KOPT-K1 (cell line): ENCODE measurements at regions not wholly inside any gene's neighbourhood (a gene's known extent, or its start where the extent isn't known, plus 50 kb on each side); places are given as distances from the start of the nearest gene placed in this dataset.

Source experiments
- H3K27ac ChIP-seq: fragments of 200-600 bp; sonication (generic); 2 replicates; pipeline ENCODE4 v1.5.1; 2016; ENCODE audit warnings: antibody characterized with exemption, mild to moderate bottlenecking, low read depth, low read length; ENCODE audit not compliant: poor library complexity, severe bottlenecking
- H3K36me3 ChIP-seq: fragments of 200-600 bp; sonication (generic); 2 replicates; pipeline ENCODE4 v1.5.1; 2017; ENCODE audit warnings: antibody characterized with exemption, mild to moderate bottlenecking, low read length, moderate library complexity; ENCODE audit not compliant: insufficient read depth
- H3K9me3 ChIP-seq: fragments of 200-600 bp; sonication (generic); 2 replicates; pipeline ENCODE4 v1.5.1; 2017; ENCODE audit warnings: antibody characterized with exemption, low read length, mild to moderate bottlenecking; ENCODE audit not compliant: insufficient read depth, poor library complexity, severe bottlenecking

DNA sequence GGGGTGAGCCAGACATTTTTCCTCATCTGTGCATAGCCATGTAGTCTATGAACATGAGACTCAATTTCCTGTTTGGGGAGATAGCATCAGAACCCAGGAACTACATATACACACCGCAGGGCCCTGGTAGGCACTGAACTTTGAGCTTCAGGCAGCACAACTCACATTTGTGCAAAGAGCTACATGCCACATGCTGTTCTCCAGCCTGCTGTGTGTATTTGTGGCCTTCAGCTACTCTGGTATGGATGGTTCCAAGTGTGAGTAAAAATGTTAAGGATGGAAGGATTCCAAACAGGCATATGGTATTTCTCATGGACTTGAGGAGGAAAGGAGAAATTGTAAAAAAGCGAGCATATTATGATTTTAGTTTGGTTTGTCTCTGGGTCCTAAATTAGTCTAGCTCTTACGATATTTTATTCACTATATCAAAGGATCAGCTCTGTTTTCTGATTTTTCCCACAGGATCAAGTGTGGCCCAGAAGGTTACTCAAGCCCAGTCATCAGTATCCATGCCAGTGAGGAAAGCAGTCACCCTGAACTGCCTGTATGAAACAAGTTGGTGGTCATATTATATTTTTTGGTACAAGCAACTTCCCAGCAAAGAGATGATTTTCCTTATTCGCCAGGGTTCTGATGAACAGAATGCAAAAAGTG is 422.4 kb upstream of the OR4E1 start:
- Histone ChIP-seq H3K36me3 (no peaks in the 10 kb centered on the region), H3K9me3 (no peaks in the 10 kb centered on the region), H3K27ac (peak overlapping the region; percentile 98)

DNA sequence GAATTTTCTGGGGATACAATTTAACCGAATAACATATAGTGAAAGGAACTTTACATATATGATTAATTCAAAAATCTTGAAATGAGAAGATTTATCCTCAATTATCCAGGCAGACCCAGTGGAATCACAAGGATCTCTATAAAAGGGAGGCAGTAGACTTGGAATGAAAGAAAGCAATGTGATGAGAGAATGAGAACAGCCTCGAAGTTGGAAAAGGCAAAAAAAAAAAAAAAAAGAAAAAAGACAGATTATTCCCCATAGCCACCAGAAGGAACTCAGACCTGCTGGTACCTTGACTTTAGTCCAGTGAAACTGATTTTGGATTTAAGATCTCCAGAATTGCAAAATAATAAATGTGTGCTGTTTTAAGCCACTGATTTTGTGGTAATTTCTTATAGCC is 416.3 kb upstream of the OR4E1 start:
- Histone ChIP-seq H3K9me3 (no peaks in the 10 kb centered on the region), H3K36me3 (no peaks in the 10 kb centered on the region), H3K27ac (no peak overlapping the region)

DNA sequence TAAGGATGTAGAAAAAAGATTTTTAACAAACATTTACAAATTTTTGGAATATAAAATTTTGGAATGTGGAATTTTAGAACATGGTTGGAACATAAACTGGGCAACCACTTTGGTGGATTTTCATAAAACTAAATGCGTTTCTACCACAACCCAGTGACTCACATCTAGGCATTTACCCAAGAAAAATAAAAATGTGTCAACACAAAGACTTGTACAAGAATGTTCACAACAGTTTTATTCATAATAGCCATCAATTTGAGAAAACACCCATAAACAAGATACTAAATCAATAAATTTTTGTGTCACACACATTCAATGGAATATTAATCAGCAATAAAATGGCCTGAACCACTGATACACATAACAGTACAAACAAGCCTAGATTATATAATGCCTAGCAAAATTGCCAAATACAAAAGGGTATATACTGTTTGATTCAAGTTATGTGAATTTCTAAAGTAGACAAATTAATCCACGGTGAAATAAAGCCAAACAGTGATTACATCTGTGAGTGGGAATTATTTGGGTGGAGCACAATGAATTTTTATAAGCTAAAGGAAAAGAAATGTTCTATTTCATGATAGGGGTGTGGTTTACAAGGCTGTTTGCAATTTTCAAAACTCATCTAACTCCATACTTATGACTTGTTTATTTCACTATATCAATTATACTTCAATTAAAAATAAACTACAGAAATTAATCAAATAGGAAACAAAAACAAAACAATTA is 415.2 kb upstream of the OR4E1 start:
- Histone ChIP-seq H3K9me3 (no peaks in the 10 kb centered on the region), H3K36me3 (no peaks in the 10 kb centered on the region), H3K27ac (no peak overlapping the region)

DNA sequence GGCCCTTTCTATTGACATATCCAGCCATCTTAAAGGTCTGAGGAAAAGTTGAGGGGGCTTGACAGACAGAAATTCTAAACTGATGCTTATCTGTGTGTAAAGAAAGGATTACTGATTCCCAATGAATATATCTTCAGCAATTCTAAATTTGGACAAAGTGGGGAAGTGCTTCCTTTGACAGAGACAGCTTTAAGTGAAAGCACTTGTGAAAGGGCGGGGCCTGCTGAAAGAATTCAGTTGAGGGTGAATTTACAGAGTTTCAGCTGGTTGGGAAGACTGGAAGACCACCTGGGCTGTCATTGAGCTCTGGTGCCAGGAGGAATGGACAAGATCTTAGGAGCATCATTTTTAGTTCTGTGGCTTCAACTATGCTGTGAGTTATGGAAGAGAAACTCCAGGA is 412.5 kb upstream of the OR4E1 start:
- H3K36me3 ChIP-seq: no peaks in the 10 kb centered on the region
- no peaks in the 10 kb centered on the region for H3K9me3 ChIP-seq
- peak overlapping the region; percentile 64 for H3K27ac ChIP-seq

DNA sequence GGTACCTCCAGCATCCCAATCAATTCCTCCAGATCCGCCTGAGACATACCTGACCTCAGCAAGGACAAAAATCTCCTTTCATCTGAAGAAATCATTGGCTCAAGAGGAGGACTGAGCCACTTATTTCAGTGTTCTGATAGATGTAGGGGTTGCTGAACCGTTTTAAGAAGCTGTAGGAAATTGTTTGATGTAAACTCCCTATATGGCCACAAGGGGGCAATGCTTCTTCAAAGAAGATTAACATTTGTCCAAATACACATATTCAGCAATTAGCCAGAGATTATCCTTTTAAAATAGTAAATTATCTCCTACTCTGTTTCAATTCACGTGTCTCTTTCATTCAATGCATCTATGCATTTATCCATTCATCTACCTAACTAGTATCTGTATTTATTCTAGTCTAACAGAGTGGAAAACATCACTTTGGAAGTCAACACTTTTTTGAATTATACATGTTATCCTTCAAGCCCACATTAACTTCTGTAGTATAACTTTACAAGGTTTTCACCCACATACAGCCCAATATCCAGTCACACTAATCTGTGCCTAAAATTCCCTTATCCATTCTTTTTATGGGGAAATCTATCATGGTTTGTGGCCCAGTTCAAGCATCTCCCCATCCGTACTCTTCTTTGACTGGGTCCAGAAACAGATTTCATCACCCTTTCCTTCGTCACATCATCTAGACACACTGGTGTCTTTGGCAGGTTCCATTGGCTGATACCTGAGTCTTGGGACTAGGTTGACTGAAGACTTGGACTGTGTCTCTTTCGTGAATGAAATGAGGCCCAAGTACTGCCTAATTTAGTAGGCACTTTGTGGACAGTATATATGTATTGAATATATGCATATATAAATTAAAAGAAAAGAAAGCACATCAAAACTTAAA is 411.0 kb upstream of the OR4E1 start:
- peak overlapping the region; percentile 55 for H3K27ac ChIP-seq
- no peaks in the 10 kb centered on the region for H3K9me3 ChIP-seq
- H3K36me3 ChIP-seq: no peaks in the 10 kb centered on the region

DNA sequence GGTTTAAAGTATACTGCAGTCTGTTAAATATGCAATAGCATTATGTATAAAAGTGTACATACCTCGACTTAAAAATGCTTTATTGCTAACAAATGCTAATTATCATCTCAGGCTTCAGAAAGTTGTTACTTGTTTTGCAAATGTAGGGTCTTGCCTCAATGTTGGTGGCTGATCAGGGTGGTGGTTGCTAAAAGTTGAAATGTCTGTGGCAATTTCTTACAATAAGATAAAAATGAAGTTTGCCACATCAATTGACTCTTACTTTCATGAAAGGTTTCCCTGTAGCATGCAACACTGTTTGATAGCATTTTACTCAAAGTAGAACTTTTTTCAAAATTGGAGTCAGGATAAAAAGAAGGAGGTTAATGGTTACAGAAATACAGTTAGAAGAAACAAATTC is 407.7 kb upstream of the OR4E1 start:
- H3K36me3 ChIP-seq: no peaks in the 10 kb centered on the region
- H3K9me3 ChIP-seq: no peaks in the 10 kb centered on the region
- H3K27ac ChIP-seq: peak overlapping the region; percentile 35

DNA sequence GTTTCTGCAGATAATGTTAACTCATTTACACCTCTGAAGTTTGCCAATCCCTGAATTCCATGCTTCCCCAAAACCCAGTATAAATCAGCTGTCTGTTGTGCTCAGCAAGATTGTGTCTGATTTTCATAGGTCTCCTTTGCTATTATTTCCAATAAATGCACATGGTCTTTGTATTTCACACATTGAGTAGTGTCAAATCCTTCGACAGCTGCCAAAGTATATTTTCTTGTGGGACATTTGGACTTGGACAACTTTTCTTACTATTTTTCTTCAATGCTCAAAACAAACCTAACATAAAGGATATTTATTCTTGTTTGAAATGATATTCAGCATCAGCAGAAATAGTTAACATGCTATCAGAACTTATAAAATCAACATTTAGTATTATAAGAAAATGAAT is 406.1 kb upstream of the OR4E1 start:
- Histone ChIP-seq H3K9me3 (no peaks in the 10 kb centered on the region), H3K36me3 (no peaks in the 10 kb centered on the region), H3K27ac (no peak overlapping the region)

DNA sequence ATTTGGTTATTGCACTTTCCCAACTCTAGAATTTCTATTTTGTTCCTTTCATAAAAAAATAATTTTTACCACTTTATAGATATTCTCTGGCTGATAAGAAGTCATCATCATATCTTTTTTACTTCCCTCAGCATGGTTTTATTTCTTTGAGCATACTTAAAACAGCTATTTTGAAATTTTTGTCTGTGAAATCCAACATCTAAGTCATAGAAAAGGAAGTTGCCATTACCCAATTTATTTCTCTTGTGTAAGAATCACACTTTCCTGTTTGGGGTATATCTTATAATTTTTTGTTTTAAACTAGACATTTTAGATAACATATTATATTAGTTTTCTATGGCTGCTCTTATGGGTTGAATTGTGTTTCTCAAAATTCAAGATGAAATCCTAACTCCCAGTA is 400.2 kb upstream of the OR4E1 start:
- Histone ChIP-seq H3K9me3 (no peaks in the 10 kb centered on the region), H3K36me3 (no peaks in the 10 kb centered on the region), H3K27ac (peak overlapping the region; percentile 96)

DNA sequence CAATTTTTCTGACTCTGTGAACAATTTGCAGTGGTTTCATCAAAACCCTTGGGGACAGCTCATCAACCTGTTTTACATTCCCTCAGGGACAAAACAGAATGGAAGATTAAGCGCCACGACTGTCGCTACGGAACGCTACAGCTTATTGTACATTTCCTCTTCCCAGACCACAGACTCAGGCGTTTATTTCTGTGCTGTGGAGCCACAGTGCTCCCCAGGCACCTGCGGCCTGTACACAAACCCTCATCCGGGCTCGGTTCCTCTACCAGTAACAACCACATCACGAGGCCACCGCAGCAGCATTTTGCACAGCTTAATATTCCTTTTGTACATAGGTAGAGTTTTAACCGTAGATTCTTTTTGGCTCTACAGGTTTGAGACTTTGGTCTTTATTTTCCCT is 397.4 kb upstream of the OR4E1 start:
- peak overlapping the region; percentile 96 for H3K27ac ChIP-seq
- H3K9me3 ChIP-seq: no peaks in the 10 kb centered on the region
- H3K36me3 ChIP-seq: no peaks in the 10 kb centered on the region

DNA sequence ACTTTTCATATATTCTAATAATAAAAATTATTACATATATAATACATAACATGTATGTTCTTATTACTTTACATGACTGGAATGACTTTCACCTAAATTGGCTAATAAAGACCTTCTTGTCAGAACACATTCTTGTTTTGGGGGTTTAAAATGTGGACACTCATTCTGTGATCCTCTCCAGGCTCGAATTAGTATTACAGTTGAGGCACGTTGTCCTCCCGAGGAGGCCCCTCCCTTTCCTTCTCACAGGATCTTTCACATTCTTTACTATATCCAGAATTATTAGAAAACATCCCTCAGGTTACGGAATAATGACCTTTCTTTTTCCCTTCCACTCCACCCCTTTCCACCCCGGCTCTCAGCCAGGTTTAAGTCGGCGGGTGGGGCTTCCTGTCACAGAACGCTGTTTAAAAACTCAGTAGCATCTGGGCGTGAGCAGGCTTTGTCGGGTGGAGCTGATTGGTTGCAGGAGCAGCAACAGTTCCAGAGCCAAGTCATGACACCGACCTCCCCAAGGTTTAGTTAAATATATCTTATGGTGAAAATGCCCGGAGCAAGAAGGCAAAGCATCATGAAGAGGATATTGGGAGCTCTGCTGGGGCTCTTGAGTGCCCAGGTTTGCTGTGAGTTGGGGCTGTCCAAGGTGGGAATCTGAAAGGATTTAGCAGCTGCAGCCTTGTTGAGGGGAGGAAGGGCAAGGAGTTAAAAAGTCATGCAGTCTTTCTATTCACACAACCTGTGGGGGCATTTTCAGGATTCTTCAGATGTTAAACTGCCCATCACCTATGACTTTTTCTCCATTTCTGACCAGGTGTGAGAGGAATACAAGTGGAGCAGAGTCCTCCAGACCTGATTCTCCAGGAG is 396.7 kb upstream of the OR4E1 start:
- H3K27ac ChIP-seq: peak overlapping the region; percentile 96
- H3K36me3 ChIP-seq: no peaks in the 10 kb centered on the region
- no peaks in the 10 kb centered on the region for H3K9me3 ChIP-seq

DNA sequence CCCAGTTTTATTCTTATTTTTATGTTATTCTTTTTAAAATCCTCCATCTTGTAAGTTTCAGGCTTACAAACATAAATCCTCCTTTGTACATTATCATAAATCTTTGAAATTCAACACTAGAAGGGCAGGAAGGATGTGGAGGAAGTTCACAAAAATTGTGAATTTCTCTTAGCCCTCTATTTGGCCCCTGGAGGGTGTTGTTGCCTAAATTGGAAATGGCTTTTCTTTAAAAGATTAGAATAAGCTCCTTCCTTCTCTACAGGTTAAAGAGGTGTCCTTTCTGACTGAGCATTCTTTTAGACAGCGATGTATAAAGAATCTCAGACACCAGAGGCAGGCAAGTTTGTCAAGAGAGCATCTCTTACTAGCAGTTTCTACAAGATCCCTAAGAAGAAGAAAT is 391.7 kb upstream of the OR4E1 start:
- peak overlapping the region; percentile 49 for H3K27ac ChIP-seq
- H3K36me3 ChIP-seq: no peaks in the 10 kb centered on the region
- H3K9me3 ChIP-seq: no peaks in the 10 kb centered on the region

DNA sequence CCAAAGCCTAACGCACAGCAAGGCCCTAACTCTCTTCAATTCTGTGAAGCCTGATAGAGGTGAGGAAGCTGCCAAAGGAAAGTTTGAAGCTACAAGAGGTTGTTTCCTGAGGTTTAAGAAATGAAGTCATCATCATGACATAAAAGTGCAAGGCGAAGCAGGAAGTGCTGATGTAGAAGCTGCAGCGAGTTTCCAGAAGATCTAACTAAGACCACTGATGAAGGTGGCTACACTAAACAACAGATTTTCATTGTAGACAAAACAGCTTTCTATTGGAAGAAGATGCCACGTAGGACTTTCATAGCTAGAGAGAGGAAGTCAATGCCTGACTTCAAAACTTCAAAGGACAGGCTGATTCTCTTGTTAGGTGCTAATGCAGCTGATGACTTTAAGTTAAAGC is 385.6 kb upstream of the OR4E1 start:
- H3K27ac ChIP-seq: no peak overlapping the region
- H3K9me3 ChIP-seq: peaks cover 28% of the 10 kb centered on the region
- H3K36me3 ChIP-seq: no peaks in the 10 kb centered on the region

DNA sequence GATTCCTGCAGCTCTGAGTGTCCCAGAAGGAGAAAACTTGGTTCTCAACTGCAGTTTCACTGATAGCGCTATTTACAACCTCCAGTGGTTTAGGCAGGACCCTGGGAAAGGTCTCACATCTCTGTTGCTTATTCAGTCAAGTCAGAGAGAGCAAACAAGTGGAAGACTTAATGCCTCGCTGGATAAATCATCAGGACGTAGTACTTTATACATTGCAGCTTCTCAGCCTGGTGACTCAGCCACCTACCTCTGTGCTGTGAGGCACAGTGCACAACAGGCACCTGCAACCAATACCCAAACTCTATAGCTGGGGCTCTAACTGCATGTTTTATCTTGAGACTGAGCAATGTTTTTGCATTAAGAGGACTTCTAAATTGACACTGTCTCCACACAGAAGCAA is 379.2 kb upstream of the OR4E1 start:
- H3K27ac ChIP-seq: peak overlapping the region; percentile 72
- H3K36me3 ChIP-seq: no peaks in the 10 kb centered on the region
- peaks cover 11% of the 10 kb centered on the region for H3K9me3 ChIP-seq

DNA sequence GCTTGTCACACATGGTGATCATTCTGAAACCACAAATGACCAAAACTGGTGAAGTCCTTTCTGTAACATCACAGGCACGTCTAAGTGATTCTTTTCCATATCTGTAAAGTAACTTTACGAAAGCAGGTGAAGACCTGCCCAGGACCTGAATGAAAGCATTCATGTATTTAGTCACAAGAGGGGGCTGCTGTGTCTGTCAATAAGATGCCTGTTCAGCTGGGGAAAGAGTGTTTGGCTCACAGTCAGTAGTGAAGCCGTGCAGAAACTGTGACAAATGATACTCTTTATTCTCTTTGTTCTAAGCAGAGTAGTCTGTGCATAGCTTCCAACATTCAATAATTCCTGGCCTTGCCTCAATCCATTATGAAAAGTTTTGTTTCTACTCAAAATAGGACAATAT is 373.5 kb upstream of the OR4E1 start:
- Histone ChIP-seq H3K27ac (peak overlapping the region; percentile 64), H3K9me3 (no peaks in the 10 kb centered on the region), H3K36me3 (no peaks in the 10 kb centered on the region)

DNA sequence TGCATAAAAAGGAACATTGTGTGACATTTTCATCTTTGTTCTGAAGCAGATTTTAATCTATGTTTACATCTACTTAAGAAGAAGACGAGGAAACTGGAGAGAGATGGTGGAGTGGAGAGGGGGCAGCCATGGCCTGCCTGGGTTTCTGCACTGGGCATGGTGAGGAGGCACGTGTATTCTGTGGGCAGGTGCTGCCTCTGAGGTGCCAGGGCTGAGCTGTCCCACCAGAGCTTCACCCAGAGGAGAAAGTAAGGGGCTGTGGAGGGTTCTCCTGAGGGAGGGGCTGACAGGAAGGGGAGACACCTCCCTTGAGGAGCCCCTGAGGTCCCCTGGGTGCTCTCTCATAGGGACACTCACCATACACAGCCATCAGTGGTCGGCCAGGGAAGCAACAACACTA is 372.4 kb upstream of the OR4E1 start:
- no peaks in the 10 kb centered on the region for H3K36me3 ChIP-seq
- peak overlapping the region; percentile 15 for H3K27ac ChIP-seq

More for the DNA sequence above, 372.4 kb upstream of the OR4E1 start:
- H3K9me3 ChIP-seq: no peaks in the 10 kb centered on the region
